ENCODE measurements at regions not wholly inside any gene's neighbourhood (a gene's known extent, or its start where the extent isn't known, plus 50 kb on each side); places are given as distances from the start of the nearest gene placed in this dataset.
"Not testable (repeated sequence)": the region's sequence is repeated elsewhere in the genome, so short reads cannot be mapped to it uniquely, and the experiment has no call there.

DNA sequence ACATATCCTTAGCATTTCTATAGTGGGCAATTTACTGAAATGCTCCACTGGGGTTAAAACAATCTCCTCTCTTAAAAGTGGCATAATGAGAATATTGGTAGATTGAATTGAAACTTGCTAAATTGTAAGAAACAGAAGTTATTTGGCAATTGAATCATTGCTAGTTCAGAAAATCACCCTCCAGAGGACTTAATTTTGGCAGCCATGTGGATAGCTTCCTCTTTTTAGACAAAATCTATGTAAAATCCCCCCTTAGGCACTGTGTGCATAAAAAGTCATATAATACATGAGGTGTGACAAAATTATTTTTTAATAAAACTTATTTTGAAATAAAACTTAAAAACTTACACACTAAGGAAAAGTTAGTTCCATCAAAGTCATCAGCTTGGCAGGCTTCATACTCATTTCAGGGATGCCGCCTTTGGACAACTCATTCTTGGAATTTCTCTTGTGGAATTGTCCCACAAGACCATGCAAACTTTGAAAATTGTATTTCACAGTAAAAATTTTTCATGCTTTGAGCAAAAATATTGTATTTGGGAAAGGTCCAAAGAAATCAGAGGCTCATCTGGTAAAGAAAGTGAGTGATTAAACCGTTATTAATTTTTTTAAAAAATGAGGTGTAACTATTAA lies 473.0 kb downstream of the BCKDHB start:
- peaks cover 4% of the 10 kb centered on the region for H3K9me3 Mint-ChIP-seq
- H3K4me3 Mint-ChIP-seq, result no peak overlapping the region
- TF ChIP-seq ZSCAN18 (CRISPR knock-in tag; IDR thresholded peaks at IDR 0.05) (no peak), NR1H2 (CRISPR knock-in tag; IDR thresholded peaks at IDR 0.05) (no peak)
- peaks cover 2% of the 10 kb centered on the region; the same call in 1 of the 2 replicates for H3K4me1 Mint-ChIP-seq
- H3K36me3 Mint-ChIP-seq, result peaks cover 4% of the 10 kb centered on the region
- no peaks in the 10 kb centered on the region for H3K27me3 Mint-ChIP-seq (ENCODE audit: low read depth)
- ATAC-seq (no peak), DNase-seq (ENCODE audit: low spot score) (no peak)
- CTCF ChIA-PET, result no interaction called here
- H3K27ac Mint-ChIP-seq, result no peak overlapping the region
- POLR2A ChIA-PET, result no interaction called here

DNA sequence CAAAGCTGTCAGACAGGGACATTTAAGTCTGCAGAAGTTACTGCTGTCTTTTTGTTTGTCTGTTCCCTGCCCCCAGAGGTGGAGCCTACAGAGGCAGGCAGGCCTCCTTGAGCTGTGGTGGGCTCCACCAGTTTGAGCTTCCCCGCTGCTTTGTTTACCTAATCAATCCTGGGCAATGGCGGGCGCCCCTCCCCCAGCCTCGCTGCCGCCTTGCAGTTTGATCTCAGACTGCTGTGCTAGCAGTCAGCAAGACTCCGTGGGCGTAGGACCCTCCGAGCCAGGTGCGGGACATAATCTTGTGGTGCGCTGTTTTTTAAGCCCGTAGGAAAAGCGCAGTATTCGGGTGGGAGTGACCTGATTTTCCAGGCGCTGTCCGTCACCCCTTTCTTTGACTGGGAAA lies 466.8 kb downstream of the BCKDHB start:
- ATAC-seq, result not testable (repeated sequence)

DNA sequence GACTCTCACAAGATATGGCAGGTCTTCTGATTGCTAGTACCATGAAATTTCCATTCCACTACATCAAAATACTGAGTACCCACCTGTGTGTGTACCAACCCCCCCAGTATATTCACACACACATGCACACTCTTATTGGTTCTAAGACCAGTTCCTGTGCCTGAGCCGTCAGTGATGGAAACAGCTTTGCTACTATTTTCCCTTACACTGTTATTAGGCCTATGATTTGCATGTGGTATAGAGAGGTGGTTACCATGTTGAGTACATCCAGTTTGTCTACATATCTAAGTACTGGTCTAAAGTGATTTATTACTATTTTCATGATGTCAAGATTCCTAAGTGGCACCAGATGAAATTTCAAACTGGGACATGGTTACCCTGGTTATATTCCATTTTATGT lies 459.9 kb downstream of the BCKDHB start:
- no peak for ATAC-seq
- Mint-ChIP-seq H3K4me3 (no peak overlapping the region), H3K27me3 (ENCODE audit: low read depth) (no peaks in the 10 kb centered on the region), H3K4me1 (no peaks in the 10 kb centered on the region), H3K36me3 (no peaks in the 10 kb centered on the region), H3K27ac (no peak overlapping the region), H3K9me3 (peaks cover 13% of the 10 kb centered on the region)
- DNase-seq (ENCODE audit: low spot score), result no peak
- ChIA-PET POLR2A (no interaction called here), CTCF (no interaction called here)
- TF ChIP-seq PREB (CRISPR knock-in tag; IDR thresholded peaks at IDR 0.05; ENCODE audit: borderline replicate concordance) (no peak), ELF4 (CRISPR knock-in tag; IDR thresholded peaks at IDR 0.05; ENCODE audit: low read depth) (no peak), CREB1 (CRISPR knock-in tag; IDR thresholded peaks at IDR 0.05) (no peak), USF2 (CRISPR knock-in tag; IDR thresholded peaks at IDR 0.05) (no peak), CREM (CRISPR knock-in tag; IDR thresholded peaks at IDR 0.05) (no peak), RELA (CRISPR knock-in tag; IDR thresholded peaks at IDR 0.05; ENCODE audit: borderline replicate concordance) (no peak), MYBL2 (CRISPR knock-in tag; IDR thresholded peaks at IDR 0.05) (no peak), SMAD4 (CRISPR knock-in tag; IDR thresholded peaks at IDR 0.05) (no peak), SOX15 (CRISPR knock-in tag; IDR thresholded peaks at IDR 0.05) (no peak), GTF2I (CRISPR knock-in tag; conservative IDR thresholded peaks at IDR 0.05) (no peak), PRRX2 (CRISPR knock-in tag; IDR thresholded peaks at IDR 0.05) (no peak), JAZF1 (CRISPR knock-in tag; IDR thresholded peaks at IDR 0.05) (no peak), ZBTB43 (CRISPR knock-in tag; IDR thresholded peaks at IDR 0.05) (no peak)
- TF ChIP-seq, protein P1, sequence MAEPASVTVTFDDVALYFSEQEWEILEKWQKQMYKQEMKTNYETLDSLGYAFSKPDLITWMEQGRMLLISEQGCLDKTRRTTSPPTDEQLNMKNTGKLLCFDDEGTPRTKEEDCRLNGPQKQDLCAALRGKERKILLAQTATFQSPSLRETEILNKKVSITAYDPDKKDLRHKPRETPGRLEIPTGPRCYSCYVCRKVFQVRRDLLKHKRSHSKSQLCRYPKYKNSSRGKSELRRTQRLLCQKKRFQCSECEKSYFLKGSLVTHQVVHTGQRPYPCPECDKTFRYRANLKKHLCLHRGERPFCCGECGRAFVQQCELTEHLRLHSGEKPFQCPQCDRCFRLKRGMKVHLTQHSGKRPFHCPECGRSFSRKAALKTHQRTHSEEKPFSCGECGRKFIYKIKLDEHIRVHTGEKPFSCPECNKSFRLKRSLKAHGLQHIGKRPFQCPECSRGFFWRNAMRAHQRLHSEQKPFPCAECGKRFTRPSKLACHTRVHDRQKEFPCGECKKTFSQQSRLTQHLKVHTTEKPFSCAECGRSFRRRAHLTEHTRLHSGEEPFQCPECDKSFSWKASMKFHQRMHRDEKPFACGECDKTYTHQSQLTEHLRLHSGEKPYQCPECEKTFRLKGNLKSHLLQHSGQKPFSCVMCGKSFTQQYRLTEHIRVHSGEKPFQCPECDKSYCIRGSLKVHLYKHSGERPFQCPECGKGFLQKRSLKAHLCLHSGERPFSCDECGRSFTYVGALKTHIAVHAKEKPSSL (CRISPR knock-in tag; conservative IDR thresholded peaks at IDR 0.05), result no peak
- TF ChIP-seq, protein P2, sequence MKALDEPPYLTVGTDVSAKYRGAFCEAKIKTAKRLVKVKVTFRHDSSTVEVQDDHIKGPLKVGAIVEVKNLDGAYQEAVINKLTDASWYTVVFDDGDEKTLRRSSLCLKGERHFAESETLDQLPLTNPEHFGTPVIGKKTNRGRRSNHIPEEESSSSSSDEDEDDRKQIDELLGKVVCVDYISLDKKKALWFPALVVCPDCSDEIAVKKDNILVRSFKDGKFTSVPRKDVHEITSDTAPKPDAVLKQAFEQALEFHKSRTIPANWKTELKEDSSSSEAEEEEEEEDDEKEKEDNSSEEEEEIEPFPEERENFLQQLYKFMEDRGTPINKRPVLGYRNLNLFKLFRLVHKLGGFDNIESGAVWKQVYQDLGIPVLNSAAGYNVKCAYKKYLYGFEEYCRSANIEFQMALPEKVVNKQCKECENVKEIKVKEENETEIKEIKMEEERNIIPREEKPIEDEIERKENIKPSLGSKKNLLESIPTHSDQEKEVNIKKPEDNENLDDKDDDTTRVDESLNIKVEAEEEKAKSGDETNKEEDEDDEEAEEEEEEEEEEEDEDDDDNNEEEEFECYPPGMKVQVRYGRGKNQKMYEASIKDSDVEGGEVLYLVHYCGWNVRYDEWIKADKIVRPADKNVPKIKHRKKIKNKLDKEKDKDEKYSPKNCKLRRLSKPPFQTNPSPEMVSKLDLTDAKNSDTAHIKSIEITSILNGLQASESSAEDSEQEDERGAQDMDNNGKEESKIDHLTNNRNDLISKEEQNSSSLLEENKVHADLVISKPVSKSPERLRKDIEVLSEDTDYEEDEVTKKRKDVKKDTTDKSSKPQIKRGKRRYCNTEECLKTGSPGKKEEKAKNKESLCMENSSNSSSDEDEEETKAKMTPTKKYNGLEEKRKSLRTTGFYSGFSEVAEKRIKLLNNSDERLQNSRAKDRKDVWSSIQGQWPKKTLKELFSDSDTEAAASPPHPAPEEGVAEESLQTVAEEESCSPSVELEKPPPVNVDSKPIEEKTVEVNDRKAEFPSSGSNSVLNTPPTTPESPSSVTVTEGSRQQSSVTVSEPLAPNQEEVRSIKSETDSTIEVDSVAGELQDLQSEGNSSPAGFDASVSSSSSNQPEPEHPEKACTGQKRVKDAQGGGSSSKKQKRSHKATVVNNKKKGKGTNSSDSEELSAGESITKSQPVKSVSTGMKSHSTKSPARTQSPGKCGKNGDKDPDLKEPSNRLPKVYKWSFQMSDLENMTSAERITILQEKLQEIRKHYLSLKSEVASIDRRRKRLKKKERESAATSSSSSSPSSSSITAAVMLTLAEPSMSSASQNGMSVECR (CRISPR knock-in tag; IDR thresholded peaks at IDR 0.05; ENCODE audit: borderline replicate concordance), result no peak
- TF ChIP-seq, protein P3, sequence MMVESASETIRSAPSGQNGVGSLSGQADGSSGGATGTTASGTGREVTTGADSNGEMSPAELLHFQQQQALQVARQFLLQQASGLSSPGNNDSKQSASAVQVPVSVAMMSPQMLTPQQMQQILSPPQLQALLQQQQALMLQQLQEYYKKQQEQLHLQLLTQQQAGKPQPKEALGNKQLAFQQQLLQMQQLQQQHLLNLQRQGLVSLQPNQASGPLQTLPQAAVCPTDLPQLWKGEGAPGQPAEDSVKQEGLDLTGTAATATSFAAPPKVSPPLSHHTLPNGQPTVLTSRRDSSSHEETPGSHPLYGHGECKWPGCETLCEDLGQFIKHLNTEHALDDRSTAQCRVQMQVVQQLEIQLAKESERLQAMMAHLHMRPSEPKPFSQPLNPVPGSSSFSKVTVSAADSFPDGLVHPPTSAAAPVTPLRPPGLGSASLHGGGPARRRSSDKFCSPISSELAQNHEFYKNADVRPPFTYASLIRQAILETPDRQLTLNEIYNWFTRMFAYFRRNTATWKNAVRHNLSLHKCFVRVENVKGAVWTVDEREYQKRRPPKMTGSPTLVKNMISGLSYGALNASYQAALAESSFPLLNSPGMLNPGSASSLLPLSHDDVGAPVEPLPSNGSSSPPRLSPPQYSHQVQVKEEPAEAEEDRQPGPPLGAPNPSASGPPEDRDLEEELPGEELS (CRISPR knock-in tag; IDR thresholded peaks at IDR 0.05), result no peak

More for the DNA sequence above, 466.8 kb downstream of the BCKDHB start:
- H3K27me3 Mint-ChIP-seq (ENCODE audit: low read depth); H3K27ac Mint-ChIP-seq; H3K36me3 Mint-ChIP-seq; CTCF ChIA-PET; H3K9me3 Mint-ChIP-seq; POLR2A ChIA-PET; H3K4me1 Mint-ChIP-seq: not testable (repeated sequence)
- H3K4me3 Mint-ChIP-seq, result peak overlapping the region; percentile 45; the same call in 1 of the 2 replicates
- peak; percentile 15 for DNase-seq (ENCODE audit: low spot score)

Measured in WTC11 (cell line).